B cell (primary cell): ENCODE measurements at regions not wholly inside any gene's neighbourhood (a gene's known extent, or its start where the extent isn't known, plus 50 kb on each side); places are given as distances from the start of the nearest gene placed in this dataset.

Experiments used
- EZH2 ChIP-seq: IDR thresholded peaks from 2 replicates; pipeline ENCODE4 v1.6.1; 2012; ENCODE audit warnings: borderline replicate concordance, low read depth, mild to moderate bottlenecking, moderate library complexity, low read length; ENCODE audit not compliant: insufficient read depth, poor library complexity, severe bottlenecking
- TF ChIP-seq, protein P1 (sequence below): fragments of 200-600 bp; IDR thresholded peaks from one replicate; pipeline ENCODE4 v1.8.0; 2022; ENCODE audit warnings: antibody characterized with exemption, mild to moderate bottlenecking

- TF ChIP-seq, protein P1, sequence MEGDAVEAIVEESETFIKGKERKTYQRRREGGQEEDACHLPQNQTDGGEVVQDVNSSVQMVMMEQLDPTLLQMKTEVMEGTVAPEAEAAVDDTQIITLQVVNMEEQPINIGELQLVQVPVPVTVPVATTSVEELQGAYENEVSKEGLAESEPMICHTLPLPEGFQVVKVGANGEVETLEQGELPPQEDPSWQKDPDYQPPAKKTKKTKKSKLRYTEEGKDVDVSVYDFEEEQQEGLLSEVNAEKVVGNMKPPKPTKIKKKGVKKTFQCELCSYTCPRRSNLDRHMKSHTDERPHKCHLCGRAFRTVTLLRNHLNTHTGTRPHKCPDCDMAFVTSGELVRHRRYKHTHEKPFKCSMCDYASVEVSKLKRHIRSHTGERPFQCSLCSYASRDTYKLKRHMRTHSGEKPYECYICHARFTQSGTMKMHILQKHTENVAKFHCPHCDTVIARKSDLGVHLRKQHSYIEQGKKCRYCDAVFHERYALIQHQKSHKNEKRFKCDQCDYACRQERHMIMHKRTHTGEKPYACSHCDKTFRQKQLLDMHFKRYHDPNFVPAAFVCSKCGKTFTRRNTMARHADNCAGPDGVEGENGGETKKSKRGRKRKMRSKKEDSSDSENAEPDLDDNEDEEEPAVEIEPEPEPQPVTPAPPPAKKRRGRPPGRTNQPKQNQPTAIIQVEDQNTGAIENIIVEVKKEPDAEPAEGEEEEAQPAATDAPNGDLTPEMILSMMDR: no peak
- no peak for TF ChIP-seq EZH2
These were observed 581.5 kb downstream of the CCDC171 start for GRCh38 chr9:16134351-16134750.
